HepG2 (cell line): ENCODE measurements at regions not wholly inside any gene's neighbourhood (a gene's known extent, or its start where the extent isn't known, plus 50 kb on each side); places are given as distances from the start of the nearest gene placed in this dataset.

Experiments used
- ATAC-seq: fragments of 200-7000 bp; cut with Tn5 transposase; 3 replicates; pipeline ENCODE4 v1.9.1; 2020; ENCODE audit warnings: mild to moderate bottlenecking, moderate library complexity
- BruUV-seq: library from RNA; stranded (reverse); fragments of 400-500 nt; replicated peaks from 2 replicates; lab custom pipeline; 2021; lab: Mats Ljungman, UMichigan
- CTCF ChIA-PET: fragments of 300-600 bp; formaldehyde crosslinking; extraction: SDS; loops from one replicate; lab custom pipeline; 2021; ENCODE audit warnings: low total read pairs, inconsistent platforms, low intra/inter-chr PET ratio; lab: Yijun Ruan, JAX
- POLR2A ChIA-PET: fragments of 350-600 bp; sonication (Branson Sonifier 250); formaldehyde crosslinking; loops from one replicate; lab custom pipeline; 2020; ENCODE audit warnings: antibody characterized with exemption, inconsistent platforms; lab: Yijun Ruan, JAX
- DNase-seq: peaks from one replicate; pipeline ENCODE4 v3.0.0-alpha.2; 2015; ENCODE audit warnings: low spot score
- FAIRE-seq: peaks from 3 replicates; lab custom pipeline; 2011; peaks lifted over from hg19 to GRCh38; lab: Jason Lieb, UNC
- H2AFZ ChIP-seq: one replicate; pipeline ENCODE4 v1.6.1; 2011; ENCODE audit warnings: low read length, inconsistent platforms
- H3K27ac ChIP-seq: fragments of 300-600 bp; 3 replicates; pipeline ENCODE4 v1.8.0; 2011; ENCODE audit warnings: mixed run types, mild to moderate bottlenecking, mixed read lengths, low read length, inconsistent platforms; ENCODE audit not compliant: insufficient read depth; ENCODE audit errors: extremely low read length
- H3K27me3 ChIP-seq, 2 experiments: fragments of 200-600 bp in 1 of 2; 2 replicates in 1 of 2; 3 replicates in 1 of 2; pipeline versions ENCODE4 v1.6.0 to v1.8.0; 2011; ENCODE audit warnings: low read length in 2 of 2, mild to moderate bottlenecking in 2 of 2, moderate library complexity in 2 of 2, inconsistent platforms in 1 of 2; ENCODE audit not compliant: insufficient read depth in 2 of 2, control insufficient read depth in 1 of 2
- H3K36me3 ChIP-seq, 2 experiments: fragments of 200-600 bp in 1 of 2; replicated peaks in 1 of 2; 2 replicates in 1 of 2; 3 replicates in 1 of 2; pipeline versions ENCODE4 v1.5.1 to v1.8.0; 2011; ENCODE audit warnings: low read length in 2 of 2, inconsistent platforms in 1 of 2; ENCODE audit not compliant: insufficient read depth in 2 of 2, control insufficient read depth in 1 of 2
- H3K4me1 ChIP-seq: 2 replicates; pipeline ENCODE4 v1.5.1; 2012; ENCODE audit warnings: low read length, inconsistent platforms; ENCODE audit not compliant: insufficient read depth
- H3K4me2 ChIP-seq: 2 replicates; pipeline ENCODE4 v1.6.0; 2011; ENCODE audit warnings: low read depth, low read length, inconsistent platforms
- H3K4me3 ChIP-seq, 3 experiments: fragments of 200-600 bp in 1 of 3; sonication (generic), shearing (Covaris generic) in 1 of 3; replicated peaks in 1 of 3; 2 replicates each; pipeline ENCODE4 v1.5.1; 2011 to 2016; ENCODE audit warnings: low read length in 3 of 3, inconsistent platforms in 2 of 3, low read depth in 2 of 3, mild to moderate bottlenecking in 2 of 3, control low read depth in 1 of 3, mixed read lengths in 1 of 3; ENCODE audit not compliant: insufficient read depth in 1 of 3
- H3K79me2 ChIP-seq: one replicate; pipeline ENCODE4 v1.6.1; 2011; ENCODE audit warnings: low read length, inconsistent platforms; ENCODE audit not compliant: insufficient read depth
- H3K9ac ChIP-seq: 2 replicates; pipeline ENCODE4 v1.6.0; 2011; ENCODE audit warnings: mild to moderate bottlenecking, low read depth, low read length, inconsistent platforms; ENCODE audit not compliant: insufficient read depth
- H3K9me3 ChIP-seq: 2 replicates; pipeline ENCODE4 v1.5.1; 2012; ENCODE audit warnings: mild to moderate bottlenecking, low read length
- H4K20me1 ChIP-seq: 2 replicates; pipeline ENCODE4 v1.6.0; 2011; ENCODE audit warnings: inconsistent platforms, mild to moderate bottlenecking, low read length, moderate library complexity; ENCODE audit not compliant: insufficient read depth
- AHR ChIP-seq: IDR thresholded peaks from 2 replicates; pipeline ENCODE4 v1.6.1; 2018; ENCODE audit warnings: missing genetic modification reagents, missing compliant biosample characterization
- BRF2 ChIP-seq: sonication (generic); formaldehyde crosslinking; IDR thresholded peaks from 2 replicates; pipeline ENCODE4 v1.8.1; 2022; ENCODE audit warnings: mild to moderate bottlenecking, missing genetic modification reagents
- FOXK1 ChIP-seq: sonication (generic); formaldehyde crosslinking; IDR thresholded peaks from 2 replicates; pipeline ENCODE4 v1.4.0; 2020; ENCODE audit warnings: low read depth, missing genetic modification reagents, borderline replicate concordance
- ISL2 ChIP-seq: sonication (generic); formaldehyde crosslinking; IDR thresholded peaks from 2 replicates; pipeline ENCODE4 v1.5.0; 2020; ENCODE audit warnings: missing genetic modification reagents
- MAFK ChIP-seq, 2 experiments: IDR thresholded peaks in 1 of 2; conservative IDR thresholded peaks in 1 of 2; 2 replicates each; pipeline ENCODE4 v1.6.1; 2011; ENCODE audit warnings: improper control_type of control experiment in 2 of 2, low read length in 2 of 2
- MXD4 ChIP-seq: IDR thresholded peaks from 2 replicates; pipeline ENCODE4 v1.6.1; 2016; ENCODE audit warnings: mild to moderate bottlenecking, missing biosample characterization, missing genetic modification reagents
- NR2F6 ChIP-seq, 2 experiments: IDR thresholded peaks; 2 replicates each; pipeline ENCODE4 v1.6.1; 2016; ENCODE audit warnings: antibody characterized with exemption in 1 of 2, mild to moderate bottlenecking in 1 of 2
- POLR2AphosphoS5 ChIP-seq: IDR thresholded peaks from 2 replicates; pipeline ENCODE4 v1.6.1; 2012; ENCODE audit warnings: low read depth, low read length
- ZUFSP ChIP-seq: sonication (generic); formaldehyde crosslinking; IDR thresholded peaks from 2 replicates; pipeline ENCODE4 v1.9.0; 2021; ENCODE audit warnings: missing genetic modification reagents, mild to moderate bottlenecking, borderline replicate concordance
- in situ Hi-C: cut with HindIII; loops from 2 replicates; pipeline ENCODE4 v1.10.0; 2017; ENCODE audit warnings: low pct_unique_long_range_greater_than_20kb; ENCODE audit not compliant: extremely low pct_ligation_motif_present
- intact Hi-C: fragments of 100-400 bp; cut with micrococcal nuclease; formaldehyde crosslinking; loops from one replicate; pipeline ENCODE4 v1.10.0; 2022; ENCODE audit not compliant: unreplicated experiment
- TF ChIP-seq, protein P1 (sequence below): sonication (generic); formaldehyde crosslinking; IDR thresholded peaks from 2 replicates; pipeline ENCODE4 v1.5.1; 2020; ENCODE audit warnings: missing genetic modification reagents, mild to moderate bottlenecking, borderline replicate concordance
- TF ChIP-seq, protein P2 (sequence below), 2 experiments: sonication (generic) in 1 of 2; formaldehyde crosslinking in 1 of 2; IDR thresholded peaks; 2 replicates each; pipeline versions ENCODE4 v1.5.1 to v1.6.1; 2011 to 2020; ENCODE audit warnings: borderline replicate concordance in 1 of 2, low read depth in 1 of 2, low read length in 1 of 2, mild to moderate bottlenecking in 1 of 2, missing genetic modification reagents in 1 of 2, moderate library complexity in 1 of 2
- TF ChIP-seq, protein P3 (sequence below): sonication (generic); formaldehyde crosslinking; IDR thresholded peaks from 2 replicates; pipeline ENCODE4 v1.9.0; 2021; ENCODE audit warnings: missing genetic modification reagents, mild to moderate bottlenecking, borderline replicate concordance

- Histone ChIP-seq H4K20me1 (no peaks in the 10 kb centered on the region), H3K4me1 (no peaks in the 10 kb centered on the region), H3K9me3 (peaks cover 11% of the 10 kb centered on the region; the same call in 1 of the 2 replicates), H3K27ac (no peak overlapping the region), H2AFZ (no peak overlapping the region), H3K4me2 (no peak overlapping the region), H3K9ac (no peak overlapping the region), H3K4me3 (no peak overlapping the region), H3K36me3 (no peaks in the 10 kb centered on the region), H3K27me3 (peaks cover 0 to 14% of the 10 kb centered on the region in 2 experiments; a peak in 1 of 5 replicates), H3K79me2 (no peaks in the 10 kb centered on the region)
- DNase-seq (no peak), ATAC-seq (peak; percentile 75), FAIRE-seq (no peak)
- POLR2A ChIA-PET: no interaction called here
- in situ Hi-C loops (no loop called here), intact Hi-C loops (no loop called here)
- BruUV-seq: no TSS peak
- TF ChIP-seq ZUFSP: no peak
- no peak for TF ChIP-seq NR2F6 (IDR thresholded peaks at IDR 0.05)
- no peak for TF ChIP-seq NR2F6 (CRISPR knock-in tag; IDR thresholded peaks at IDR 0.05)
- no peak for TF ChIP-seq AHR
- TF ChIP-seq MXD4 (CRISPR knock-in tag): no peak
- TF ChIP-seq, protein P1, sequence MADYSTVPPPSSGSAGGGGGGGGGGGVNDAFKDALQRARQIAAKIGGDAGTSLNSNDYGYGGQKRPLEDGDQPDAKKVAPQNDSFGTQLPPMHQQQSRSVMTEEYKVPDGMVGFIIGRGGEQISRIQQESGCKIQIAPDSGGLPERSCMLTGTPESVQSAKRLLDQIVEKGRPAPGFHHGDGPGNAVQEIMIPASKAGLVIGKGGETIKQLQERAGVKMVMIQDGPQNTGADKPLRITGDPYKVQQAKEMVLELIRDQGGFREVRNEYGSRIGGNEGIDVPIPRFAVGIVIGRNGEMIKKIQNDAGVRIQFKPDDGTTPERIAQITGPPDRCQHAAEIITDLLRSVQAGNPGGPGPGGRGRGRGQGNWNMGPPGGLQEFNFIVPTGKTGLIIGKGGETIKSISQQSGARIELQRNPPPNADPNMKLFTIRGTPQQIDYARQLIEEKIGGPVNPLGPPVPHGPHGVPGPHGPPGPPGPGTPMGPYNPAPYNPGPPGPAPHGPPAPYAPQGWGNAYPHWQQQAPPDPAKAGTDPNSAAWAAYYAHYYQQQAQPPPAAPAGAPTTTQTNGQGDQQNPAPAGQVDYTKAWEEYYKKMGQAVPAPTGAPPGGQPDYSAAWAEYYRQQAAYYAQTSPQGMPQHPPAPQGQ (CRISPR knock-in tag): no peak
- no peak for TF ChIP-seq MAFK (conservative IDR thresholded peaks at IDR 0.05 in 1 of 2, IDR thresholded peaks at IDR 0.05 in 1 of 2; ENCODE audit: low read length in 2 of 2)
- TF ChIP-seq, protein P2, sequence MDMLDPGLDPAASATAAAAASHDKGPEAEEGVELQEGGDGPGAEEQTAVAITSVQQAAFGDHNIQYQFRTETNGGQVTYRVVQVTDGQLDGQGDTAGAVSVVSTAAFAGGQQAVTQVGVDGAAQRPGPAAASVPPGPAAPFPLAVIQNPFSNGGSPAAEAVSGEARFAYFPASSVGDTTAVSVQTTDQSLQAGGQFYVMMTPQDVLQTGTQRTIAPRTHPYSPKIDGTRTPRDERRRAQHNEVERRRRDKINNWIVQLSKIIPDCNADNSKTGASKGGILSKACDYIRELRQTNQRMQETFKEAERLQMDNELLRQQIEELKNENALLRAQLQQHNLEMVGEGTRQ (IDR thresholded peaks at IDR 0.05; ENCODE audit: low read depth, low read length): no peak
- TF ChIP-seq, protein P2 (CRISPR knock-in tag; IDR thresholded peaks at IDR 0.05; ENCODE audit: borderline replicate concordance): no peak
- TF ChIP-seq FOXK1 (CRISPR knock-in tag): no peak
- no peak for TF ChIP-seq BRF2
- TF ChIP-seq, protein P3, sequence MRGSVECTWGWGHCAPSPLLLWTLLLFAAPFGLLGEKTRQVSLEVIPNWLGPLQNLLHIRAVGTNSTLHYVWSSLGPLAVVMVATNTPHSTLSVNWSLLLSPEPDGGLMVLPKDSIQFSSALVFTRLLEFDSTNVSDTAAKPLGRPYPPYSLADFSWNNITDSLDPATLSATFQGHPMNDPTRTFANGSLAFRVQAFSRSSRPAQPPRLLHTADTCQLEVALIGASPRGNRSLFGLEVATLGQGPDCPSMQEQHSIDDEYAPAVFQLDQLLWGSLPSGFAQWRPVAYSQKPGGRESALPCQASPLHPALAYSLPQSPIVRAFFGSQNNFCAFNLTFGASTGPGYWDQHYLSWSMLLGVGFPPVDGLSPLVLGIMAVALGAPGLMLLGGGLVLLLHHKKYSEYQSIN (CRISPR knock-in tag): no peak
- TF ChIP-seq POLR2AphosphoS5: no peak
- no peak for TF ChIP-seq ISL2
- CTCF ChIA-PET: no interaction called here
These were observed 72.0 kb upstream of the MRPS9 start for GRCh38 chr2:104965900-104966299.
